SK-MEL-5 (cell line): ENCODE measurements at regions not wholly inside any gene's neighbourhood (a gene's known extent, or its start where the extent isn't known, plus 50 kb on each side); places are given as distances from the start of the nearest gene placed in this dataset.

Source experiments
- DNase-seq: peaks from one replicate; pipeline ENCODE4 v3.0.0-alpha.2; 2016; ENCODE audit warnings: low read depth, low spot score
- in situ Hi-C: cut with HindIII; loops from 2 replicates; pipeline ENCODE4 v1.10.0; 2016; ENCODE audit warnings: low sequenced_read_pairs, high pct_unique_total_duplicates, low pct_unique_long_range_greater_than_20kb

GRCh38 chr13:37226971-37227370, 121.5 kb upstream of the CSNK1A1L start:
- in situ Hi-C loops: no loop called here
- no peak for DNase-seq

GRCh38 chr13:37225414-37226070, 120.1 kb upstream of the CSNK1A1L start:
- in situ Hi-C loops: no loop called here
- no peak for DNase-seq

DNA sequence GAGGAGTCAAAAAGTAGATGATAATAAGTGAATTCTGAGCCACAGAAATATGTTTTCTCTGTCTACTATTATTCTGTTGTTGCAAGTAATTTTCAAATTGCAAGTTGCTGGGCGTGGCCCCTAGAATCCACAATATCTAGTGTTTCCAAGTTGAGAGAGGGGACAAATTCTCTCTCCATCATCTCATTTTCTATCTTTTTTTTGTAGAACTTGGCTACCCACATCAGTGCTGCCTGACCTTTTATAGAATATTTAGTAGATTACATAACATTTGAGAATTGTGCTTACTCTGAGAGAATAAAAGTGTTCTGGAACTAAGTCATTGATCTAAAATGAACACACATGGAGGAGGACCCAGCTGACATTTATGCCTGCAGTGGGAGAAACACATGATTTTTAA, 110.9 kb upstream of the CSNK1A1L start:
- DNase-seq: no peak
- in situ Hi-C loops: no loop called here

DNA sequence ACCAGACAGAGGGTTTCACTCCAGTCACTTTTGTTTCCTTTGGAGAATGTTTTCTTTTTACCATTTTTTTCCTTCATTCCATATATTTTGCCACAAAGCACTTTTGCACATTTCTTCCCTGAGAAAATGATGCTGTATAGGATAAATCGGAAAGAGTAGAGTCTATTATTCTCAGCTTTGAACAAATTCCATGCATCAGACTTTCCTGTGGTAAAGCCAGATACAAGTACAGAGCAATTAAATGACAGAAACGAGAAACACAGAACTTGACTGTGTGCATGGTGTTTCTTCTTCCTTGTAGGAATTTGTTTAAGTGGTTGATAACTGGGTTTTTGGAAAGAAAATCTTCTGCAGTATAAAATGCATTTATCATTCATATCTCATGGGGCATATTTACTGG, 107.4 kb upstream of the CSNK1A1L start:
- in situ Hi-C loops: no loop called here

DNA sequence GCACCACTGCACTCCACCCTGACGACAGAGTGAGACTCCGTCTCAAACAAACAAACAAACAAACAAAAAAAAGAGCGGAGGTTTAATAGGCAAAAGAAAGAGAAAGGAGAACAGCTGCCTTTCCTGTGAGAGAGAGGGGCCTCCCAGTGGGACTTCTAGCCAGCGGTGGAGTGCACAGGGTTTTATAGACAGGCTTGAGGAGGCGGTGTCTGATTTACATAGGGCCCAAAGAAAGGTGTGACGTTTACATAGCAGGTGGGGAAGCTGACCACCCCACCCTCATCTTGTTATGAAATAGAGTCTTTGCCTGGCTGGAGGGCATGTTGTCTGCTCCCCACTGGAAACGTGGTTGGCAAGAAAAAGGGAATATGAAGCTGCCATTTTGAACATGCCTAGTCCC, 106.0 kb upstream of the CSNK1A1L start:
- no peak for DNase-seq
- in situ Hi-C loops: no loop called here

More for the DNA sequence above, 107.4 kb upstream of the CSNK1A1L start:
- no peak for DNase-seq

DNA sequence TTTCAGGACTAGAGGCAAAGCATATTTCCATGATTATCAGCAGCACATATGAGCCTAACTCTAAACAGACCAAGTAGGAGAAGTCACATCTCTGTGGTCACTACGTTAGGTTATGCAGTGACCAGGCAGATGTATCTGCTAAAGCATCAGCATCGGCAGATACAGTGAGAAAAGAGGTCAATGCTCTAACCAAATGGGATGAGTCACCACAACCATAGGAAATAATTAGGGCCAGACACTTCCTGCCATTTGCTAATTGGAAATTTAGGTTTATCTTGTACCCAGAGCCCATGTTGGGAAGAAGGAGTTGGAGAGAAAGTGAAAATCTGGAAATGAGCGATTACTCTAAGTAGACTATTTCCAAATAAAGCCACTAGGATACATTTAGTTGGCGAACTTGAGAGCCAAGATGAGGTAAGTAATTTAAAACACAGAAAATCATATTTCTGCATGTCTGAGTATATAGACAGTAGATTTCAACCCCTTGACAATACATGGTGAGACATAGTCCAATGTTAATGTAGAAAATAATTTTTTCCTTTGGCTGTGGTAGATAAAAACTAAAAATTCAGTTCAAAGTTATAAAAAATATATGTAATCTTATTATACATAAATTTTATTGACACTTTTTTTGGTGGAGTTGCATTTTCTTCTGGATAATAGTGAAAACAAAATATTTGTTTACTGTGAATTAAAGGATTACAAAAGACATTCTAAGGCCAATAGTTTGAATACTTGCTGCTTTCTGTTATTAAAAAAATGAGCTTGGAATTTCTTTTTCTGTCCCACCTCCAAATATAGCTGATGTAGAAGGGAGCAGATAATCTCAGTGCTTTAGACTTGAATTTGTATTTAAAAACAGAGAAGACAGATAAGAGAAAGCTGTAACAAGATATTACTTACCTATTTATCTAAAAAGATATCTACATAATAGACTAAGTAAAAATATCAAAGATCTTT, 104.4 kb upstream of the CSNK1A1L start:
- in situ Hi-C loops: no loop called here
- DNase-seq: no peak

DNA sequence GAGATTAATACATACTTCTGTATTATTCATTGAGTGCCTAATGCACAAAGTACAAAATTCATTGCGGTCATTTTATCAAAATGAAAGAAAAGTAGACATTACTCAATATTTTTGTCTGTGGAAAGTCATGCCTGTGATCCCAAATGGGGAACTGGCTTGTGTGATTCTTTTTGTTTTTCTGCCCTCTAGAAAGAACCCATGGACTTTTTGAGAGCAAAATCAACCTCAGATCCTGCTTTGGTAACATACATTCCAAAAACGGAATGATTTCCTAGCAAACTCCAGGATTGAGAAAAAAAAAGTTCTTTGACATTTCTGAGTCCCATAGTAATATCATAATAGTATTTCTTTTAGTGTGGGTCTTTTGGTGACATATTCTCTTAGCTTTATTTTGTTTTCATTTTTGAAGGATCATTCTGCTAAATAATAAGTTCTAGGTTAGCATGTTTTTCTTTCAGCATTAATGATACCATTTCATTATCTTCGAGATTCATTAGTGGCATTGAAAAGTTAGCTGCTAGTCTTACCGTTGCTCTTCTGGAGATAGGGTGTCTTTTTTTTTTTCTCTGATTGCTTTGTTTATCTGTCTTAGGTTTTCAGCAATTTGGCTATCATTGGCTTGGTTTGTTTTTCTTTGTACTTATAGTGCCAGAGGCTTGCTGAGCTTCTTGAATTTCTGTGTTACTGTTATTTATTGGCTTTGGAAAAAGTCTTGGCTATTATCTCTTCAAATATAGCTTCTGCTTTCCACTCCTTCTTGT, 102.4 kb upstream of the CSNK1A1L start:
- DNase-seq: no peak
- in situ Hi-C loops: no loop called here

DNA sequence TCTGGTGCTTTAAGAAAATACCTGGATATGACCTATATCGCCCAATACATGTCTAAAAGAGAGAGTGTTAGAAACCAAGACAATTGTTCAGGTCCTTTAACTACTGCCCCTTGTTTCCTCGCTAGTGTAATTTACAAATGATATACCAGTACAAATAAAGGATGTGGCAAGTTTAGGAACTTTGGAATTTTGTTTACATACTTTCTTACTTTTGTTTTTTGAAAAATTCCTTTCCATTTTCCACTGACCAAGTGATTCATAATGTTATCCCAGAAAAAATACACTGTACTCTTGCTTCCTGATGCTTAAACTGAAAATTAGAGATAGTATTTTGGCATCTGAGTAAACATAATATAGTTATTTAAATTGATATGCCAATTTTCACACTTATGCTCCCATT, 96.8 kb upstream of the CSNK1A1L start:
- DNase-seq: no peak
- in situ Hi-C loops: no loop called here

DNA sequence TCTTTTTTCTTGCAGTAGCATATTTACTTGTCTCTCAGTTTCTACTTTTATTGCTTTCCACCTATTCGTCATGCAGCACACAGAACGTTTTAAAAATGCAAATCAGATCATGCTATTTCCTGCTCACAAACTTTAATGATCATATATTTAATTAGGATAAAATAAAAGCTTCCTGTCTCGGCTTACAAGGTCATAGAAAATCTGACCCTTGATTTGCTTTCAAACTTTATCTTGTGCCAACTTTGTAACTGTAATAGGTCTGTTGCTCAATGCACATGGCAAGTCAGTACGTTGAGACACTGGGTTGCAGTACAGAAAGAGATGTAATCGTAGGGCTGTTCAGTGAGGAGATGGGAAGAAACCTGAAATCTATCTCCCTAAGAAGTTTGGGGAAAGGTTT, 95.6 kb upstream of the CSNK1A1L start:
- no peak for DNase-seq
- in situ Hi-C loops: no loop called here

DNA sequence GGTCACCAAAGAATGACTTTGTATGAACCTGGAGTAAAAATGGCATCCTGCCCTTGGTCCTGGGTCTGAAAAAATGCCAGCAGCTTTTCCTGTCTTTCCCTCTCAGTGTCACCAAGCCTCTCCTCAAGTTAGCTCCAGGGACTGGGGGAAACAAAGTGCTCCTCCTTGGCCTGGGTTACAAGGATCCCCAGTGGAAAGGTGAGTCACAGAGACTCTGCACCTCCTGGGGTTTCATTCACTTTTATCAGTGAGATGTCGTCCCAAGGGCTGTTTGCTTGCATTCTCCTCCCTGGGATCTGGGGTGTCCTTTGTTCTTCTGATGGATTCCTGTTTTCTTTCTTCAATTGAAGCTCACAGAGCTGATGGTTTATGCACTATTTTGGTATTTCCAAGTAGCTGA, 93.2 kb upstream of the CSNK1A1L start:
- DNase-seq: no peak

DNA sequence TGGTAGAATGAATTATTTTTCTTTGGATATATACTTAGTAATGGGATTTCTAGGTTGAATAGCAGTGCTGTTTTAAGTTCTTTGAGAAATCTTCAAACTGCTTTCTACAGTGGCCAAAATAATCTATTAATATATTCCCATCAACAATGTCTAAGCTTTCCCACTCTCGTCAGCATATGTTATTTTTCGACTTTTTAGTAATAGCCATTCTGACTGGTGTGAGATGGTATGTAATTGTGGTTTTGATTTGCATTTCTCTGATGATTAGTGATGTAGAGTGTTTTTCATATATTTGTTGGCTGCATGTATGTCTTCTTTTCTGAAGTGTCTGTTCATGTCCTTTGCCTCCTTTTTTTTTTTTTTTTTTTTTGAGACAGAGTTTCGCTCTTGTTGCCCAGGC, 90.2 kb upstream of the CSNK1A1L start:
- no peak for DNase-seq
- in situ Hi-C loops: no loop called here

More for the DNA sequence above, 93.2 kb upstream of the CSNK1A1L start:
- in situ Hi-C loops: no loop called here

- in situ Hi-C loops: no loop called here
- no peak for DNase-seq
Observed at GRCh38 chr13:37194428-37194861, 89.0 kb upstream of the CSNK1A1L start.

DNA sequence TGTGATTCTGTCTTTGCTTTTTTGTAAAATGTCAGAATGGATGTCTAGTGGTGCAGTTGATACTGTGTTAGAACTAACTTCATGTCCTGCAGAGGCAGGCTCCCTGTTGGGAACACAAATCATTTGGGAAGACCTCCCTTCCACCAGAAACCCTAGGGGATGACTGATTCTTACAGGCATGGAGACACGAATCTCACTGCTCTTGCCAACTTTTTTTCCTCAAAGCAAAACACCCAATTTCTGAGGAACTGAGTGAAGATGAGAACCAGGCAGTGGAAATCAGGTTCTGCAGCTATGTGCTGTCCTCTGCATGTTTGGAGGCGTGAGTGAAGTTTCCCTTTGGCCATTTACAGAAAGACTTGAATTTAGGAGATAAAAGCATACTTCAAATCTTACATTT, 87.5 kb upstream of the CSNK1A1L start:
- no peak for DNase-seq
- in situ Hi-C loops: no loop called here

DNA sequence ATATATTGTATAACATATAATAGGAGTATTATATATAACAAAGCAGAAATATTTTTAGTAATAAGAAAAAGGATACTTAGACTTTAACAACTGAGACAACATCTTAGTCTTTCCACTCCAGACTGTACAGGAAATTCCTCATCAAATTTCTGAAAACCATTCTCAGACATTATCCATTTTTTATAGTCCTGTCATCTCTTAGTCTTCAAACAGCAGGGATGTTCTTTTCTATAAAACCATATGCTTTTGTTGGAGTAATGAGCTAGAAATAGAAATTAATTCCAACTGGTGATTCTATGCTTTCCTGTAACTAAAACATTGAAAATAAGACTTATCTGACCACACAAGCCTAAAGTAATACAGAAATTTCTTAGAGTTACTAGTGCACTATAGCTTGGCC, 82.2 kb upstream of the CSNK1A1L start:
- in situ Hi-C loops: no loop called here
- DNase-seq: no peak

- DNase-seq: no peak
- in situ Hi-C loops: no loop called here
Observed at GRCh38 chr13:37187105-37187504, 81.6 kb upstream of the CSNK1A1L start.

DNA sequence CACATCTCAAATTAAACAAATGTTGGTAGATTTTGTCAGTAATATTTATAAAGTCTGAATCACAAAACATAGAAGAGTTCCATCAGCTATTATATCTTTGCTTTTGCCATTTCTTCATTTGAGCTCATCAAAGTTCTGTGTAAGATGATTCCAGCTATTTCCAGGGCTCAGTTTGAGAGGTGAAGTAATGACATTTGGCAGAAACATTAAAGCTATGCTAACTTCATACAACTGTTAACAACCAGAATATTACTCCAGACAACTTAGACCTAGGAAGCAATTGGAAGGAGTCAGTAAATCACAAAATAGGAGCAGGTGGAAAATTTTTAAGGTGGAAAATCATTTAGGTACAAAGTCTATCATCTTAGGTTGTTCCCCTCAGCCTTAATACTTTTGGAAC, 76.2 kb upstream of the CSNK1A1L start:
- in situ Hi-C loops: no loop called here
- DNase-seq: no peak

- in situ Hi-C loops: no loop called here
Observed at GRCh38 chr13:37179645-37180044, 74.2 kb upstream of the CSNK1A1L start.

DNA sequence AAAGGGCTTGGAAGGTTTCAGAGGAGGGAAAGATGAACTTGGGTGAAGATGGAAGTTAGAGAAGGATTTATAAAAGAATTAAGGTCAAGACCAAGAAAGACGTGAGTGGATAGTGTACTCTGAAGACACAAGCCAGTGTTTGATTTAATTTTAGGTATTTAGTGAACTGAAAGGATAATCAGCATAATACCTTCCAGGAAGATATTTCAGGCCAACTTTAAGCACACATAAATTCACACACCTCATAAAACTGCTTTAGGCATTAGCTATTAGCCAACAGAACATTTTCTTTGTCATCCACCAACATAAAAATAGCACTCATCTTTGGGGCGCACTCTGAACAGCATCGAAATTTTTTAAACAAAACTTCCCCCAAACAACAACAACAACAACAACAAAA, 71.7 kb upstream of the CSNK1A1L start:
- no peak for DNase-seq
- in situ Hi-C loops: no loop called here

More at GRCh38 chr13:37179645-37180044, 74.2 kb upstream of the CSNK1A1L start:
- DNase-seq: no peak
